A549 (cell line): ENCODE measurements at regions not wholly inside any gene's neighbourhood (a gene's known extent, or its start where the extent isn't known, plus 50 kb on each side); places are given as distances from the start of the nearest gene placed in this dataset.

Experiments used
- ATOH8 ChIP-seq: fragments of 250-450 bp; sonication (Bioruptor Pico); IDR thresholded peaks from 2 replicates; pipeline ENCODE4 v1.5.0; 2020; ENCODE audit warnings: low read depth, mild to moderate bottlenecking, moderate library complexity
- BHLHE40 ChIP-seq: IDR thresholded peaks from 2 replicates; pipeline ENCODE4 v1.6.1; 2012; ENCODE audit warnings: low read depth, low read length, inconsistent platforms
- CBX8 ChIP-seq: fragments of 200-600 bp; sonication (generic); IDR thresholded peaks from 2 replicates; pipeline ENCODE4 v1.6.1; 2016
- CTCF ChIP-seq: fragments of >200 bp; sonication (Bioruptor Twin); formaldehyde crosslinking; IDR thresholded peaks from 3 replicates; pipeline ENCODE4 v1.5.1; 2016
- GATA3 ChIP-seq: IDR thresholded peaks from 2 replicates; pipeline ENCODE4 v1.6.1; 2012; ENCODE audit warnings: borderline replicate concordance
- KDM1A ChIP-seq: fragments of 200-600 bp; sonication (generic); IDR thresholded peaks from 2 replicates; pipeline ENCODE4 v1.6.1; 2016; ENCODE audit warnings: low read depth, mild to moderate bottlenecking
- MYC ChIP-seq: IDR thresholded peaks from 2 replicates; pipeline ENCODE4 v1.6.1; 2012; ENCODE audit warnings: mild to moderate bottlenecking, inconsistent platforms, low read length, improper control_type of control experiment, borderline replicate concordance
- NFE2L2 ChIP-seq: fragments of 150-350 bp; conservative IDR thresholded peaks from 2 replicates; pipeline ENCODE4 v1.6.1; 2014; ENCODE audit warnings: low read length
- POLR2A ChIP-seq: IDR thresholded peaks from 2 replicates; pipeline ENCODE4 v1.6.1; 2012; ENCODE audit warnings: mild to moderate bottlenecking, low read length
- RFX5 ChIP-seq: fragments of 450-650 bp; IDR thresholded peaks from 2 replicates; pipeline ENCODE4 v1.7.1; 2014; ENCODE audit warnings: antibody characterized with exemption, mild to moderate bottlenecking, moderate library complexity

- TF ChIP-seq NFE2L2 (no peak), ATOH8 (CRISPR knock-in tag) (no peak), RFX5 (no peak), CTCF (no peak), GATA3 (no peak), KDM1A (no peak), CBX8 (no peak), BHLHE40 (no peak), MYC (no peak), POLR2A (no peak)
Observed at GRCh38 chr2:6755456-6755855, 110.3 kb downstream of the CMPK2 start.
